ENCODE measurements at regions not wholly inside any gene's neighbourhood (a gene's known extent, or its start where the extent isn't known, plus 50 kb on each side); places are given as distances from the start of the nearest gene placed in this dataset.
A peak's percentile ranks its signal among the peaks of the same experiment; 100 is the strongest.

DNA sequence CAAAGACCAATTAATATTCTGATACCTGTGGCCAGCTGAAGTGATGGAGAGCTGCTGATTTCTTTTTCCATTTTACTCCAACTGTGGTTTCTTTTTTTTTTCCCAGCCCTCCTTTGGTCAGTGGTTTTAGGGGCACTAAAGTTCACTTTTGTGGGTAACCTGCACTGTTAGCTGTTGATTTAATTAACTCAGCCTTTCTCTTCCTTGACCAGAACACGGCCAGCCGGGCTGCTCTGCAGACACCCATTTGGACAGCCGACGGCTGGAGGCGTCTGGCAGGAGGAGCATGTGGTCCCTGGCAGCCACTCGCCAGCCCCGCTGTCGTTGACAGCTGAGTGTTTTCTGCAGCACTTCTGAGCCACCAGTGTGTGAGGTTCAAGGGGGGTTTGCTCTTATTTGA is 136.2 kb upstream of the RUNX3 start:
- no peaks in the 10 kb centered on the region for H3K79me2 ChIP-seq (ENCODE audit: insufficient read depth, low read length)

DNA sequence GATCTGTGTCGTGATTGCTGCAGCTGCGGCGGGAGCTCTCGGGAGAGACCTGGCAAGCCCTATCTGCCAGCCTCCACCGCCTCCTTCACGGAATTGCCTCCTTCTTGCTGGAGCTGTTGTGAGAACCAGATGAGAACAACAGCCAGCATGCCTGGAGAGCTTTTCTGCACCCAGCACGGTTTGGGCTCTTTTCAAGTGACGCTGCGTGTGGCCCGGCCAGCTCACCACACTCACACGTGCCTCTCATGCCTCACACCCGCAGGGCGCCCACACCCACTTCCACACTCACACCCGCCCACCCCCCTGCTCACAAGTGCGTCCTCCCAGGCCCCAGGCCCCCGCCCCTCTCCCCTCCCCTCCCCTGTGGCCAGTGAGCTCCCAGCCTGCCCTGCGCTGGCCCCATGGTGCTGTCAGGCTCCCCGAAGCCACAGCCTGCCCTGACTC is 135.7 kb upstream of the RUNX3 start:
- peak overlapping the region in 1 of 2 donors; percentile 12 for H3K4me3 Mint-ChIP-seq
- H4K20me1 ChIP-seq (ENCODE audit: insufficient read depth, low read length) = no peaks in the 10 kb centered on the region
- no peaks in the 10 kb centered on the region for H3K9me3 ChIP-seq (replicated peaks in 1 of 2; ENCODE audit: control insufficient read depth in 1 of 2, insufficient read depth in 1 of 2, low read length in 2 of 2)
- 82% methylated on average over 7 of the region's 18 CpGs for WGBS (ENCODE audit: insufficient coverage)
- no peak overlapping the region for H3K4me2 ChIP-seq (replicated peaks; ENCODE audit: extremely low read depth, low read length, poor library complexity, severe bottlenecking)
- peaks cover 22% of the 10 kb centered on the region for H3K4me1 Mint-ChIP-seq
- TF ChIP-seq, protein P1, sequence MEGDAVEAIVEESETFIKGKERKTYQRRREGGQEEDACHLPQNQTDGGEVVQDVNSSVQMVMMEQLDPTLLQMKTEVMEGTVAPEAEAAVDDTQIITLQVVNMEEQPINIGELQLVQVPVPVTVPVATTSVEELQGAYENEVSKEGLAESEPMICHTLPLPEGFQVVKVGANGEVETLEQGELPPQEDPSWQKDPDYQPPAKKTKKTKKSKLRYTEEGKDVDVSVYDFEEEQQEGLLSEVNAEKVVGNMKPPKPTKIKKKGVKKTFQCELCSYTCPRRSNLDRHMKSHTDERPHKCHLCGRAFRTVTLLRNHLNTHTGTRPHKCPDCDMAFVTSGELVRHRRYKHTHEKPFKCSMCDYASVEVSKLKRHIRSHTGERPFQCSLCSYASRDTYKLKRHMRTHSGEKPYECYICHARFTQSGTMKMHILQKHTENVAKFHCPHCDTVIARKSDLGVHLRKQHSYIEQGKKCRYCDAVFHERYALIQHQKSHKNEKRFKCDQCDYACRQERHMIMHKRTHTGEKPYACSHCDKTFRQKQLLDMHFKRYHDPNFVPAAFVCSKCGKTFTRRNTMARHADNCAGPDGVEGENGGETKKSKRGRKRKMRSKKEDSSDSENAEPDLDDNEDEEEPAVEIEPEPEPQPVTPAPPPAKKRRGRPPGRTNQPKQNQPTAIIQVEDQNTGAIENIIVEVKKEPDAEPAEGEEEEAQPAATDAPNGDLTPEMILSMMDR (IDR thresholded peaks at IDR 0.05) = no peak
- H3K27ac Mint-ChIP-seq = peak overlapping the region in 2 of 7 donors; percentile 21 to 76
- no peak overlapping the region for H3K4me3 ChIP-seq (replicated peaks in 1 of 3; ENCODE audit: low read depth in 2 of 3, low read length in 3 of 3)
- H3K27me3 ChIP-seq (ENCODE audit: control insufficient read depth in 2 of 2, insufficient read depth in 2 of 2, low read length in 2 of 2) = no peaks in the 10 kb centered on the region
- no peak overlapping the region for H3K27ac ChIP-seq (ENCODE audit: low read depth in 1 of 2, low read length in 2 of 2)
- peaks cover 0 to 7% (median 0%) of the 10 kb centered on the region in 7 donors for H3K9me3 Mint-ChIP-seq
- no peaks in the 10 kb centered on the region for H3K36me3 Mint-ChIP-seq
- H3K36me3 ChIP-seq (replicated peaks in 1 of 2; ENCODE audit: control insufficient read depth in 1 of 2, insufficient read depth in 2 of 2, low read length in 2 of 2) = no peaks in the 10 kb centered on the region
- intact Hi-C loops (cut with micrococcal nuclease) = loop anchor here in 1 of 2 donors (10.0 kb wide), 1 partner anchor 89 kb away; no protein-coding TSS in a partner anchor
- H3K79me2 ChIP-seq (ENCODE audit: insufficient read depth, low read length) = no peaks in the 10 kb centered on the region
- H3K9ac ChIP-seq (ENCODE audit: insufficient read depth, low read length, poor library complexity, severe bottlenecking) = no peak overlapping the region
- DNase-seq = no peak
- peaks cover 1 to 22% (median 2%) of the 10 kb centered on the region in 3 donors for H3K27me3 Mint-ChIP-seq (ENCODE audit: low read depth in 3 of 3)
- H2AFZ ChIP-seq (ENCODE audit: insufficient read depth, low read depth, low read length, poor library complexity, severe bottlenecking) = no peak overlapping the region
- H3K4me1 ChIP-seq (ENCODE audit: control insufficient read depth in 1 of 2, insufficient read depth in 2 of 2, low read length in 2 of 2) = peaks cover 0 to 3% of the 10 kb centered on the region in 2 donors

More for the DNA sequence above, 136.2 kb upstream of the RUNX3 start:
- Mint-ChIP-seq H3K4me3 (no peak overlapping the region), H3K27me3 (ENCODE audit: low read depth in 3 of 3) (peaks cover 1 to 20% (median 2%) of the 10 kb centered on the region in 3 donors), H3K9me3 (peaks cover 0 to 7% (median 0%) of the 10 kb centered on the region in 7 donors), H3K4me1 (peaks cover 22% of the 10 kb centered on the region), H3K27ac (no peak overlapping the region), H3K36me3 (no peaks in the 10 kb centered on the region)
- TF ChIP-seq, protein P1 (IDR thresholded peaks at IDR 0.05) = no peak
- Histone ChIP-seq H4K20me1 (ENCODE audit: insufficient read depth, low read length) (no peaks in the 10 kb centered on the region), H2AFZ (ENCODE audit: insufficient read depth, low read depth, low read length, poor library complexity, severe bottlenecking) (no peak overlapping the region), H3K27me3 (ENCODE audit: control insufficient read depth in 2 of 2, insufficient read depth in 2 of 2, low read length in 2 of 2) (no peaks in the 10 kb centered on the region), H3K9ac (ENCODE audit: insufficient read depth, low read length, poor library complexity, severe bottlenecking) (no peak overlapping the region), H3K4me3 (replicated peaks in 1 of 3; ENCODE audit: low read depth in 2 of 3, low read length in 3 of 3) (no peak overlapping the region), H3K4me2 (replicated peaks; ENCODE audit: extremely low read depth, low read length, poor library complexity, severe bottlenecking) (no peak overlapping the region), H3K27ac (ENCODE audit: low read depth in 1 of 2, low read length in 2 of 2) (no peak overlapping the region), H3K9me3 (replicated peaks in 1 of 2; ENCODE audit: control insufficient read depth in 1 of 2, insufficient read depth in 1 of 2, low read length in 2 of 2) (no peaks in the 10 kb centered on the region), H3K4me1 (ENCODE audit: control insufficient read depth in 1 of 2, insufficient read depth in 2 of 2, low read length in 2 of 2) (peaks cover 0 to 3% of the 10 kb centered on the region in 2 donors), H3K36me3 (replicated peaks in 1 of 2; ENCODE audit: control insufficient read depth in 1 of 2, insufficient read depth in 2 of 2, low read length in 2 of 2) (no peaks in the 10 kb centered on the region)
- no peak for DNase-seq
- intact Hi-C loops (cut with micrococcal nuclease) = loop anchor here in 1 of 2 donors (10.0 kb wide), 1 partner anchor 89 kb away; no protein-coding TSS in a partner anchor
- WGBS (ENCODE audit: insufficient coverage) = 73% methylated on average over 8 of the region's 8 CpGs
